ENCODE measurements at regions not wholly inside any gene's neighbourhood (a gene's known extent, or its start where the extent isn't known, plus 50 kb on each side); places are given as distances from the start of the nearest gene placed in this dataset.

- Histone ChIP-seq H3K36me3 (no peaks in the 10 kb centered on the region), H3K4me3 (no peak overlapping the region), H3K4me1 (peaks cover 0 to 16% (median 0%) of the 10 kb centered on the region in 4 donors), H3K27me3 (no peaks in the 10 kb centered on the region), H3K9me3 (no peaks in the 10 kb centered on the region), H3K27ac (no peak overlapping the region)
- WGBS, 2 donors = 83 to 84% methylated on average over 7 of the region's 7 CpGs
- no peak for DNase-seq
- intact Hi-C loops (cut with DNase I) = no loop called here
- no peak for TF ChIP-seq POLR2AphosphoS5 (IDR thresholded peaks at IDR 0.05)
- TF ChIP-seq, protein P1, sequence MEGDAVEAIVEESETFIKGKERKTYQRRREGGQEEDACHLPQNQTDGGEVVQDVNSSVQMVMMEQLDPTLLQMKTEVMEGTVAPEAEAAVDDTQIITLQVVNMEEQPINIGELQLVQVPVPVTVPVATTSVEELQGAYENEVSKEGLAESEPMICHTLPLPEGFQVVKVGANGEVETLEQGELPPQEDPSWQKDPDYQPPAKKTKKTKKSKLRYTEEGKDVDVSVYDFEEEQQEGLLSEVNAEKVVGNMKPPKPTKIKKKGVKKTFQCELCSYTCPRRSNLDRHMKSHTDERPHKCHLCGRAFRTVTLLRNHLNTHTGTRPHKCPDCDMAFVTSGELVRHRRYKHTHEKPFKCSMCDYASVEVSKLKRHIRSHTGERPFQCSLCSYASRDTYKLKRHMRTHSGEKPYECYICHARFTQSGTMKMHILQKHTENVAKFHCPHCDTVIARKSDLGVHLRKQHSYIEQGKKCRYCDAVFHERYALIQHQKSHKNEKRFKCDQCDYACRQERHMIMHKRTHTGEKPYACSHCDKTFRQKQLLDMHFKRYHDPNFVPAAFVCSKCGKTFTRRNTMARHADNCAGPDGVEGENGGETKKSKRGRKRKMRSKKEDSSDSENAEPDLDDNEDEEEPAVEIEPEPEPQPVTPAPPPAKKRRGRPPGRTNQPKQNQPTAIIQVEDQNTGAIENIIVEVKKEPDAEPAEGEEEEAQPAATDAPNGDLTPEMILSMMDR (IDR thresholded peaks at IDR 0.05) = no peak
- no peak for TF ChIP-seq POLR2A (IDR thresholded peaks at IDR 0.05)
Observed at GRCh38 chr12:28866715-28867503, 282.2 kb upstream of the FAR2 start.

- Histone ChIP-seq H3K27me3 (no peaks in the 10 kb centered on the region), H3K9me3 (no peaks in the 10 kb centered on the region), H3K27ac (no peak overlapping the region), H3K4me1 (peaks cover 0 to 16% (median 0%) of the 10 kb centered on the region in 4 donors), H3K4me3 (no peak overlapping the region), H3K36me3 (no peaks in the 10 kb centered on the region)
- WGBS, 2 donors = 77 to 78% methylated on average over 5 of the region's 5 CpGs
- no peak for DNase-seq
- intact Hi-C loops (cut with DNase I) = no loop called here
- no peak for TF ChIP-seq POLR2A (IDR thresholded peaks at IDR 0.05)
- no peak for TF ChIP-seq EP300 (IDR thresholded peaks at IDR 0.05)
- TF ChIP-seq, protein P1 (IDR thresholded peaks at IDR 0.05) = no peak
- TF ChIP-seq POLR2AphosphoS5 (IDR thresholded peaks at IDR 0.05) = no peak
Observed at GRCh38 chr12:28868414-28868813, 280.7 kb upstream of the FAR2 start.

DNA sequence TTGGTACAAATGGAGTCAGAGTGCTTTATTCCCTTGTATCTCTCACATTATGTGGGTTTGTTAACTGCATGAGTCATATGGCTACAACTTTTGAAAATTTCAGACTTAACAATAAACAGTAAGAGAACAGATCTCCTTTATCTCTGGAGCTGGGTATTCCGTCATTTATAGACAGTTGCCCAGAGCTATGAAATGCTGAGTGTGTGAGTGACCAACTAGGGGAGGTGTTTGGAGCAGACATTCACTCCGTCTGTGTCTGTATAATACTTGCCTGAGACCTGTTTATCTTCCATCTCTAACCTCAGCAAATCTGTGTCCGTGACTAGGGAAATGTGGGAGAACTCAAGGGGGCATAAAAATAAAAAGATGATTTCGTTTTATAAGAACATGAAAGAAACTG lies 279.9 kb upstream of the FAR2 start:
- TF ChIP-seq, protein P1 (IDR thresholded peaks at IDR 0.05) = no peak
- TF ChIP-seq EP300 (IDR thresholded peaks at IDR 0.05) (no peak), POLR2A (IDR thresholded peaks at IDR 0.05) (no peak), POLR2AphosphoS5 (IDR thresholded peaks at IDR 0.05) (no peak)
- Histone ChIP-seq H3K4me3 (no peak overlapping the region), H3K4me1 (peaks cover 0 to 16% (median 0%) of the 10 kb centered on the region in 4 donors), H3K36me3 (no peaks in the 10 kb centered on the region), H3K9me3 (no peaks in the 10 kb centered on the region), H3K27ac (no peak overlapping the region), H3K27me3 (no peaks in the 10 kb centered on the region)
- no peak for DNase-seq
- intact Hi-C loops (cut with DNase I) = no loop called here
- WGBS, 2 donors = 70 to 76% methylated on average over 4 of the region's 4 CpGs

DNA sequence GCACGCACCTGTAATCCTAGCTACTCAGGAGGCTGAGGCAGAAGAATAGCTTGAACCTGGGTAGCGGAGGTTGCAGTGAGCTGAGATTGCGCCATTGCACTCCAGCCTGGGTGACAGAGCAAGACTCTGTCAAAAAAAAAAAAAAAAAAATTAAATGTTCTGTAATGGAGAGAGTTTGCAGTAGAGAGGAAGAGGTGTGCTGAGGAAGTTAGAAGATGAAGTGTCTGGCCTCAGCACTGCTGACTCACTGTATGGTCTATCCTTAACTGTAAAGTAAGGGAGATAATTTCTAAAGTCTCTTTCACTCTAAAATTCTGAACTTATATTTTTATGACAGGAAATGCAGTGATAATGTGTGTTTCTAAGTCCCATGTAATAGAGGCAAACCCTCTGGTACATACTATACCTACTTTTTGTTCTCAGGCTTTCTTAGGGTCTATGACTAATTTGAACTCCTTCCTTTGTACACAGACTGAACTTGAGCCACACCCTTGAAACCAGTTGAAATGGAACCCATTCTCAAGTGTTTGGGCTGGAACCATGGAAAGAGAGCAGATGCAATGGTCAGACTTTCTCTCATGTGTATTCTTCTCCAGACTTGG lies 278.1 kb upstream of the FAR2 start:
- Histone ChIP-seq H3K27me3 (no peaks in the 10 kb centered on the region), H3K36me3 (no peaks in the 10 kb centered on the region), H3K27ac (no peak overlapping the region), H3K4me1 (peaks cover 0 to 16% (median 0%) of the 10 kb centered on the region in 4 donors), H3K4me3 (no peak overlapping the region), H3K9me3 (no peaks in the 10 kb centered on the region)
- TF ChIP-seq EP300 (IDR thresholded peaks at IDR 0.05) (no peak), POLR2A (IDR thresholded peaks at IDR 0.05) (no peak), POLR2AphosphoS5 (IDR thresholded peaks at IDR 0.05) (no peak)
- TF ChIP-seq, protein P1 (IDR thresholded peaks at IDR 0.05) = no peak
- intact Hi-C loops (cut with DNase I) = loop anchor here (10.0 kb wide), 2 partner anchors 896 to 1136 kb away; partner anchors contain the start of gene PTHLH
- 60 to 68% methylated on average over 3 of the region's 3 CpGs for WGBS, 2 donors
- DNase-seq = no peak
